Body of pancreas (tissue), 4 donors: ENCODE measurements at regions not wholly inside any gene's neighbourhood (a gene's known extent, or its start where the extent isn't known, plus 50 kb on each side); places are given as distances from the start of the nearest gene placed in this dataset.
"Not testable (repeated sequence)": the region's sequence is repeated elsewhere in the genome, so short reads cannot be mapped to it uniquely, and the experiment has no call there.

Source experiments
- ATAC-seq: fragments of 150-250 bp; one replicate; pipeline ENCODE4 v1.9.1; 2016
- DNase-seq, 4 donors: peaks; one replicate each; pipeline ENCODE4 v3.0.0-alpha.2; 2019
- H3K27ac ChIP-seq, 4 donors: fragments of 200-600 bp; sonication (generic); 1 replicate in 3 of 4; 2 replicates in 1 of 4; pipeline versions ENCODE4 v1.5.1 to v1.6.1; 2016 to 2019; ENCODE audit warnings: mild to moderate bottlenecking in 1 of 4, mixed read lengths in 1 of 4, moderate library complexity in 1 of 4
- H3K27me3 ChIP-seq, 2 donors: fragments of 200-600 bp; sonication (generic); one replicate each; pipeline ENCODE4 v1.6.0; 2016; ENCODE audit warnings: mild to moderate bottlenecking in 1 of 2
- H3K36me3 ChIP-seq, 2 donors: fragments of 200-600 bp; sonication (generic); replicated peaks in 1 of 2; 2 replicates each; pipeline ENCODE4 v1.5.1; 2016; ENCODE audit warnings: low read depth in 2 of 2; ENCODE audit not compliant: insufficient read depth in 1 of 2
- H3K4me1 ChIP-seq: fragments of 200-600 bp; sonication (generic); one replicate; pipeline ENCODE4 v1.6.0; 2016
- H3K4me3 ChIP-seq, 2 donors: fragments of 200-600 bp; sonication (generic); 1 replicate in 1 of 2; 2 replicates in 1 of 2; pipeline ENCODE4 v1.5.1; 2016 to 2019
- H3K9me3 ChIP-seq, 3 donors: fragments of 200-600 bp; sonication (generic); 1 replicate in 2 of 3; 2 replicates in 1 of 3; pipeline ENCODE4 v1.5.1; 2016
- CTCF ChIP-seq, 7 experiments: fragments of 450-650 bp in 4 of 7; fragments of 200-600 bp in 3 of 7; sonication (generic) in 3 of 7; IDR thresholded peaks; one replicate each; pipeline ENCODE4 v1.5.1; 2016 to 2019; ENCODE audit warnings: antibody characterized with exemption in 7 of 7
- POLR2A ChIP-seq, 3 donors: fragments of 450-650 bp; IDR thresholded peaks; one replicate each; pipeline ENCODE4 v1.6.1; 2016; ENCODE audit warnings: antibody characterized with exemption in 3 of 3, mild to moderate bottlenecking in 2 of 3
- WGBS, 2 donors: methylation state at CpG; one replicate each; pipeline ENCODE4 v1.1.5; 2017; 5-methylcytosine and 5-hydroxymethylcytosine counted together
- intact Hi-C: fragments of 100-400 bp; cut with DNase I; formaldehyde crosslinking; loops from one replicate; pipeline ENCODE4 v1.15.1; 2023

GRCh38 chr6:109912118-109912517 lies 66.0 kb upstream of the GPR6 start:
- DNase-seq (no peak), ATAC-seq (no peak)
- no peaks in the 10 kb centered on the region for H3K36me3 ChIP-seq
- no peak overlapping the region for H3K4me3 ChIP-seq
- no peaks in the 10 kb centered on the region for H3K4me1 ChIP-seq
- H3K27me3 ChIP-seq = no peaks in the 10 kb centered on the region
- H3K27ac ChIP-seq = no peak overlapping the region
- no peaks in the 10 kb centered on the region for H3K9me3 ChIP-seq
- intact Hi-C loops = no loop called here
- 29 to 50% methylated on average over 3 of the region's 3 CpGs for WGBS, 2 donors
- TF ChIP-seq CTCF (IDR thresholded peaks at IDR 0.05) (no peak), POLR2A (IDR thresholded peaks at IDR 0.05) (no peak)

- H3K4me1 ChIP-seq = no peaks in the 10 kb centered on the region
- H3K27ac ChIP-seq = no peak overlapping the region
- no peaks in the 10 kb centered on the region for H3K27me3 ChIP-seq
- intact Hi-C loops = no loop called here
- no peak overlapping the region for H3K4me3 ChIP-seq
- no peak for TF ChIP-seq CTCF (IDR thresholded peaks at IDR 0.05)
- no peak for TF ChIP-seq POLR2A (IDR thresholded peaks at IDR 0.05)
- WGBS, 2 donors = 83 to 84% methylated on average over 3 of the region's 3 CpGs
- ATAC-seq = no peak
- no peaks in the 10 kb centered on the region for H3K9me3 ChIP-seq
- no peaks in the 10 kb centered on the region for H3K36me3 ChIP-seq
- DNase-seq = no peak
Measured at GRCh38 chr6:109912952-109913351, 65.2 kb upstream of the GPR6 start.

GRCh38 chr6:109915748-109916147 lies 62.4 kb upstream of the GPR6 start:
- WGBS, 2 donors = 97 to 100% methylated on average over 1 of the region's 1 CpG
- H3K4me3 ChIP-seq, intact Hi-C loops, ATAC-seq, H3K4me1 ChIP-seq, DNase-seq, H3K27ac ChIP-seq, H3K36me3 ChIP-seq, H3K27me3 ChIP-seq, H3K9me3 ChIP-seq: not testable (repeated sequence)

GRCh38 chr6:109916759-109917158 lies 61.4 kb upstream of the GPR6 start:
- Histone ChIP-seq H3K27me3 (no peaks in the 10 kb centered on the region), H3K4me3 (no peak overlapping the region), H3K27ac (no peak overlapping the region), H3K9me3 (no peaks in the 10 kb centered on the region), H3K36me3 (no peaks in the 10 kb centered on the region), H3K4me1 (no peaks in the 10 kb centered on the region)
- DNase-seq = no peak
- no peak for ATAC-seq
- intact Hi-C loops = no loop called here
- WGBS, 2 donors = 79 to 92% methylated on average over 4 of the region's 4 CpGs
- no peak for TF ChIP-seq POLR2A (IDR thresholded peaks at IDR 0.05)
- no peak for TF ChIP-seq CTCF (IDR thresholded peaks at IDR 0.05)

- no peaks in the 10 kb centered on the region for H3K36me3 ChIP-seq
- no peaks in the 10 kb centered on the region for H3K4me1 ChIP-seq
- no peaks in the 10 kb centered on the region for H3K9me3 ChIP-seq
- no peak for TF ChIP-seq CTCF (IDR thresholded peaks at IDR 0.05)
- no peak for TF ChIP-seq POLR2A (IDR thresholded peaks at IDR 0.05)
- intact Hi-C loops = no loop called here
- WGBS, 2 donors = 97 to 100% methylated on average over 3 of the region's 3 CpGs
- H3K27me3 ChIP-seq = no peaks in the 10 kb centered on the region
- DNase-seq (no peak), ATAC-seq (no peak)
- H3K27ac ChIP-seq = no peak overlapping the region
- no peak overlapping the region for H3K4me3 ChIP-seq
Measured at GRCh38 chr6:109918227-109918626, 59.9 kb upstream of the GPR6 start.
